Mammary epithelial cell (primary cell): ENCODE measurements at regions not wholly inside any gene's neighbourhood (a gene's known extent, or its start where the extent isn't known, plus 50 kb on each side); places are given as distances from the start of the nearest gene placed in this dataset.

Experiments
- EZH2 ChIP-seq: IDR thresholded peaks from 2 replicates; pipeline ENCODE4 v1.6.1; 2012; ENCODE audit warnings: low read length, inconsistent platforms, borderline replicate concordance
- TF ChIP-seq, protein P1 (sequence below), 2 donors: IDR thresholded peaks in 1 of 2; conservative IDR thresholded peaks in 1 of 2; 2 replicates each; pipeline ENCODE4 v1.5.1; 2011 to 2012; ENCODE audit warnings: inconsistent platforms in 2 of 2, low read length in 2 of 2, mild to moderate bottlenecking in 2 of 2, control low read depth in 1 of 2, low read depth in 1 of 2; ENCODE audit not compliant: insufficient read depth in 1 of 2; ENCODE audit errors: extremely low read depth in 1 of 2

DNA sequence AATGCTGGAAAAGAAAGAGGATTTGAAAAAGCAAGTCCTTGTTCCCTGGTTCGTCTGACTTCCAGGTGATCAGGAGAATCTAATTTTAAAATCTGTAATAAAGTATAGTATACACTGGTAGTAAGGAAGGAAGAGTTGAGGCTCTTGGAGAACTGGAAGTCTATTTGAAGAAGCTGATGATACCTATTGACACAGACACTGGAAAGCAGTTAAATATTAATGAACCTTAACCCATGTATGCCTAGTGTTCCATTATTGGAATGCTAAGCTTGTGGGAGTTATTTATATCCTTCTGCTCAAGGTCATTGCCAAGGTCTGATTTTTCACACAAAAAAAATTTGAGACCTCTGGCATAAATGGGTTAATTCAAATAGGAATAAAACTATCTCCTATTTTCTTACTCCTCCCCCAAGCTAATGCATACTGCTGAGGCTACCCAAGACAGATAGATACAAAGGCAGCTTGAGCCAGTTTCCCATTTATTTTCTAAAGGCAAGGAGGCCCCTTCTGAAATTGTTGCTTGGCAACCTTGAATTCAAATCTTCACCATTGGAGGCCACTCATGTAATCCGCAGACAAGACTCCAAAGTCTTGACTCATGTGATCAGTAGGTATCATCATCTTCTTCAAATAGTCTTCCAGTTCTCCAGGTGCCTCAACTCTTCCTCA, 110.2 kb downstream of the FZD1 start:
- TF ChIP-seq, protein P1, sequence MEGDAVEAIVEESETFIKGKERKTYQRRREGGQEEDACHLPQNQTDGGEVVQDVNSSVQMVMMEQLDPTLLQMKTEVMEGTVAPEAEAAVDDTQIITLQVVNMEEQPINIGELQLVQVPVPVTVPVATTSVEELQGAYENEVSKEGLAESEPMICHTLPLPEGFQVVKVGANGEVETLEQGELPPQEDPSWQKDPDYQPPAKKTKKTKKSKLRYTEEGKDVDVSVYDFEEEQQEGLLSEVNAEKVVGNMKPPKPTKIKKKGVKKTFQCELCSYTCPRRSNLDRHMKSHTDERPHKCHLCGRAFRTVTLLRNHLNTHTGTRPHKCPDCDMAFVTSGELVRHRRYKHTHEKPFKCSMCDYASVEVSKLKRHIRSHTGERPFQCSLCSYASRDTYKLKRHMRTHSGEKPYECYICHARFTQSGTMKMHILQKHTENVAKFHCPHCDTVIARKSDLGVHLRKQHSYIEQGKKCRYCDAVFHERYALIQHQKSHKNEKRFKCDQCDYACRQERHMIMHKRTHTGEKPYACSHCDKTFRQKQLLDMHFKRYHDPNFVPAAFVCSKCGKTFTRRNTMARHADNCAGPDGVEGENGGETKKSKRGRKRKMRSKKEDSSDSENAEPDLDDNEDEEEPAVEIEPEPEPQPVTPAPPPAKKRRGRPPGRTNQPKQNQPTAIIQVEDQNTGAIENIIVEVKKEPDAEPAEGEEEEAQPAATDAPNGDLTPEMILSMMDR (conservative IDR thresholded peaks at IDR 0.05 in 1 of 2, IDR thresholded peaks at IDR 0.05 in 1 of 2; ENCODE audit: extremely low read depth in 1 of 2, insufficient read depth in 1 of 2, low read depth in 1 of 2, low read length in 2 of 2) = no peak
- TF ChIP-seq EZH2 = no peak
